HL-60 (cell line): ENCODE measurements at regions not wholly inside any gene's neighbourhood (a gene's known extent, or its start where the extent isn't known, plus 50 kb on each side); places are given as distances from the start of the nearest gene placed in this dataset.

Experiments used
- CTCF ChIP-seq: IDR thresholded peaks from one replicate; pipeline ENCODE4 v1.5.1; 2011; ENCODE audit warnings: low read length, control low read depth, inconsistent platforms; ENCODE audit not compliant: insufficient read depth
- GABPA ChIP-seq: IDR thresholded peaks from 2 replicates; pipeline ENCODE4 v1.6.1; 2012; ENCODE audit warnings: low read depth
- POLR2AphosphoS5 ChIP-seq: IDR thresholded peaks from 2 replicates; pipeline ENCODE4 v1.6.1; 2012; ENCODE audit warnings: low read depth
- REST ChIP-seq: IDR thresholded peaks from 2 replicates; pipeline ENCODE4 v1.6.1; 2012; ENCODE audit warnings: low read depth; ENCODE audit not compliant: insufficient replicate concordance
- SPI1 ChIP-seq: IDR thresholded peaks from 2 replicates; pipeline ENCODE4 v1.6.1; 2012; ENCODE audit warnings: low read depth, mild to moderate bottlenecking, borderline replicate concordance

- TF ChIP-seq REST (no peak), CTCF (no peak), POLR2AphosphoS5 (no peak), GABPA (no peak), SPI1 (no peak)
These were observed 195.7 kb upstream of the POT1 start for GRCh38 chr7:125125315-125125714.
